ENCODE measurements at regions not wholly inside any gene's neighbourhood (a gene's known extent, or its start where the extent isn't known, plus 50 kb on each side); places are given as distances from the start of the nearest gene placed in this dataset.

- peak; percentile 60 for TF ChIP-seq POLR2AphosphoS5 (IDR thresholded peaks at IDR 0.05)
- TF ChIP-seq, protein P1, sequence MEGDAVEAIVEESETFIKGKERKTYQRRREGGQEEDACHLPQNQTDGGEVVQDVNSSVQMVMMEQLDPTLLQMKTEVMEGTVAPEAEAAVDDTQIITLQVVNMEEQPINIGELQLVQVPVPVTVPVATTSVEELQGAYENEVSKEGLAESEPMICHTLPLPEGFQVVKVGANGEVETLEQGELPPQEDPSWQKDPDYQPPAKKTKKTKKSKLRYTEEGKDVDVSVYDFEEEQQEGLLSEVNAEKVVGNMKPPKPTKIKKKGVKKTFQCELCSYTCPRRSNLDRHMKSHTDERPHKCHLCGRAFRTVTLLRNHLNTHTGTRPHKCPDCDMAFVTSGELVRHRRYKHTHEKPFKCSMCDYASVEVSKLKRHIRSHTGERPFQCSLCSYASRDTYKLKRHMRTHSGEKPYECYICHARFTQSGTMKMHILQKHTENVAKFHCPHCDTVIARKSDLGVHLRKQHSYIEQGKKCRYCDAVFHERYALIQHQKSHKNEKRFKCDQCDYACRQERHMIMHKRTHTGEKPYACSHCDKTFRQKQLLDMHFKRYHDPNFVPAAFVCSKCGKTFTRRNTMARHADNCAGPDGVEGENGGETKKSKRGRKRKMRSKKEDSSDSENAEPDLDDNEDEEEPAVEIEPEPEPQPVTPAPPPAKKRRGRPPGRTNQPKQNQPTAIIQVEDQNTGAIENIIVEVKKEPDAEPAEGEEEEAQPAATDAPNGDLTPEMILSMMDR (IDR thresholded peaks at IDR 0.05), result no peak
Measured at GRCh38 chr2:234422273-234422732, 74.6 kb downstream of the ARL4C start.

Data from prostate gland (tissue), 2 donors.